Mesodermal cell (in vitro differentiated cells): ENCODE measurements at regions not wholly inside any gene's neighbourhood (a gene's known extent, or its start where the extent isn't known, plus 50 kb on each side); places are given as distances from the start of the nearest gene placed in this dataset.

Source experiments
- H3K27ac ChIP-seq: 2 replicates; pipeline ENCODE4 v1.7.0; 2013; ENCODE audit warnings: mild to moderate bottlenecking, low read depth, low read length, moderate library complexity; ENCODE audit not compliant: severe bottlenecking
- H3K36me3 ChIP-seq: 2 replicates; pipeline ENCODE4 v1.7.1; 2013; ENCODE audit warnings: mild to moderate bottlenecking, low read length, moderate library complexity; ENCODE audit not compliant: control insufficient read depth, insufficient read depth
- H3K4me1 ChIP-seq: one replicate; pipeline ENCODE4 v1.7.1; 2013; ENCODE audit warnings: mild to moderate bottlenecking, low read length; ENCODE audit not compliant: insufficient read depth, control insufficient read depth, poor library complexity, severe bottlenecking
- H3K4me3 ChIP-seq: 2 replicates; pipeline ENCODE4 v1.7.0; 2013; ENCODE audit warnings: low read length, control low read depth, mild to moderate bottlenecking; ENCODE audit not compliant: insufficient read depth, poor library complexity, severe bottlenecking; ENCODE audit errors: extremely low read depth
- H3K9me3 ChIP-seq: 2 replicates; pipeline ENCODE4 v1.7.1; 2013; ENCODE audit warnings: mild to moderate bottlenecking, low read length, moderate library complexity; ENCODE audit not compliant: control insufficient read depth
- WGBS, 2 experiments: methylation state at CpG; one replicate each; pipeline ENCODE4 v1.1.5; 2013; ENCODE audit warnings: missing lambda C conversion rate in 2 of 2; ENCODE audit not compliant: insufficient coverage in 2 of 2; 5-methylcytosine and 5-hydroxymethylcytosine counted together

DNA sequence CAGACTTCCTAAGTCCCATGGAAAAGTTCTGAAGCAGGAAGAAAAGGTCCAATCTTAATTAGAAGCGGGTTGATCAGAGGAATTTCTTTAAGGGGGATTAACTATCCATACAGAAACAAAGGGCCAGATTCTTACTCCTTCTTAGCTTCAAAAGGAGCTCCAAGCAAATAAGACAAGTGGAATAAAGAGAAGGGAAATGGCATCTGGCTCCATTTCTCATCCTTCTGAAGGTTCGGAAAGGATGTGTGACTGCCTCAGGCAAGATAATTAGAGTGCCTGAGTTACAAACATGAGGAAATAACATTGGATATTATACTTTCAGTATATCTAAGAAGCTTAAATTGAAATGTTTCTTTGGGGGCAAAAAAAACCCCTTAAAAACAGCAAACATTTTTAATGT is 88.1 kb upstream of the ADAMTS19 start:
- 67% methylated on average over 1 of the region's 2 CpGs; no CpG with 5 or more reads in 1 of the 2 experiments for WGBS, 2 experiments
- Histone ChIP-seq H3K4me1 (no peaks in the 10 kb centered on the region), H3K27ac (no peak overlapping the region), H3K36me3 (no peaks in the 10 kb centered on the region), H3K9me3 (no peaks in the 10 kb centered on the region), H3K4me3 (no peak overlapping the region)

DNA sequence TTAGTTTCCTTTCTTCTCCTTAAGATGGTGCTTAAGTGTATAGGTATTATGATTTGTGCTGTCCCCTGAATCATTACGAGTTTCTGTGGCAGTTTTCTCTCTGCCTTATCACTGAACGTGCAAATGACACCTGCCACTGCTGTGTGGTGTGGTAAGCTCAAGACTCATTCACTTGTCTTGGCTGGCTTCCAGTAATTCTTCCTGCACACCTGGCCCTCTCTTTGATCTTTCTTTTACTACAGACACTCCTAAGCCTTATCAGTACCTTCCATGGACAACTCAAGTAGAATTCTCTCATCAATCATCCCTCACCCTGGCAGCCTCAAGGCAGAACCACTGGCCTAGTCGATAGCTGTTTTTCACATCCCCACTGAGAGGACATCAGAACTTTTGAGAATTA is 82.6 kb upstream of the ADAMTS19 start:
- Histone ChIP-seq H3K4me3 (no peak overlapping the region), H3K27ac (no peak overlapping the region), H3K4me1 (no peaks in the 10 kb centered on the region), H3K9me3 (no peaks in the 10 kb centered on the region), H3K36me3 (no peaks in the 10 kb centered on the region)
- 90% methylated on average over 2 of the region's 3 CpGs; no CpG with 5 or more reads in 1 of the 2 experiments for WGBS, 2 experiments

DNA sequence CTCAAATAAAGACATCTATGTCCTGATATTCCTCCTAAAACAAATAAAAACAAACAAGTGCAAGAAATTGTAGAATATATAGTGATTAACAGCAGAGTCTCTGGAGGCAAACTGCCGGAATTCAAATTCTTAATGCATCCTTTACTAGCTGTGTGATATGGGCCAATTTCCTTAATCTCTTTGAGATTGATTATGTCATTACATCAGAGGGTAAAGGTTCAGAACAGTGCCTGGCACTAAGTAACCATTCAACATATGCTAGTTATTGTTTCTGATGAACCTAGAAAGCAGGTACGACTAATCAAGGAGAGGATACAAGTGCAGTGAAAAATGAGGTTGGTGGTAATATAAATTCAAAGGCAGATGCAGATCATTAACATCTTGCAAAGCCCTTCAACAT is 81.1 kb upstream of the ADAMTS19 start:
- H3K4me3 ChIP-seq, result no peak overlapping the region
- no CpG with 5 or more reads among the region's 2 CpGs for WGBS, 2 experiments
- peaks cover 7% of the 10 kb centered on the region for H3K4me1 ChIP-seq
- no peaks in the 10 kb centered on the region for H3K36me3 ChIP-seq
- no peaks in the 10 kb centered on the region for H3K9me3 ChIP-seq
- H3K27ac ChIP-seq, result no peak overlapping the region

- 66 to 94% methylated on average over 2 to 3 of the region's 4 CpGs for WGBS, 2 experiments
- H3K4me1 ChIP-seq, result peaks cover 7% of the 10 kb centered on the region
- H3K9me3 ChIP-seq, result no peaks in the 10 kb centered on the region
- H3K36me3 ChIP-seq, result no peaks in the 10 kb centered on the region
- H3K27ac ChIP-seq, result peak overlapping the region; percentile 6
- H3K4me3 ChIP-seq, result no peak overlapping the region
Observed at GRCh38 chr5:129379406-129379805, 80.7 kb upstream of the ADAMTS19 start.

- Histone ChIP-seq H3K4me3 (no peak overlapping the region), H3K36me3 (no peaks in the 10 kb centered on the region), H3K4me1 (peaks cover 7% of the 10 kb centered on the region), H3K9me3 (no peaks in the 10 kb centered on the region), H3K27ac (no peak overlapping the region)
- 78 to 100% methylated on average over 1 of the region's 1 CpG for WGBS, 2 experiments
Observed at GRCh38 chr5:129382921-129383672, 77.0 kb upstream of the ADAMTS19 start.

DNA sequence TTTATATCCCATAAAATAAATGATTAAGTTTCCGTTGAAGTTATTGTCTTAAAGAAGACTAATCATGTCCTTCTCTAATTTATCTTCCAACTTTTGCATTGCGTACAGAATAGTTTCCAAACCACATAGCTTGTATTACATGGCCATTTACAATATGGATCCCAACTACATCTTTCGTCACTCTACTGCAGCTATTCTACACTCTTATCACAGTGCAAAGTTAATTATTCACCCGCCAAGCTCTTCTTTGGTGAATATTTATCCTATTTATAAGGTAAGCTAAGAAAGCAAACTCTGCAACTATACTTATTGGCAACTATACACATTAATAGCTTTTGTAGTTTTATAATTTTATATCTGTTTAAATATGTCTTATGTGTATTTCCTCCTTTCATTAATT is 75.9 kb upstream of the ADAMTS19 start:
- no peaks in the 10 kb centered on the region for H3K9me3 ChIP-seq
- no peak overlapping the region for H3K27ac ChIP-seq
- peaks cover 7% of the 10 kb centered on the region for H3K4me1 ChIP-seq
- 100% methylated on average over 1 to 2 of the region's 4 CpGs for WGBS, 2 experiments
- H3K36me3 ChIP-seq, result no peaks in the 10 kb centered on the region
- H3K4me3 ChIP-seq, result no peak overlapping the region

GRCh38 chr5:129384736-129385135 is 75.4 kb upstream of the ADAMTS19 start:
- Histone ChIP-seq H3K4me1 (peaks cover 7% of the 10 kb centered on the region), H3K36me3 (no peaks in the 10 kb centered on the region), H3K9me3 (no peaks in the 10 kb centered on the region), H3K4me3 (no peak overlapping the region), H3K27ac (no peak overlapping the region)
- no CpG with 5 or more reads among the region's 1 CpG for WGBS, 2 experiments

DNA sequence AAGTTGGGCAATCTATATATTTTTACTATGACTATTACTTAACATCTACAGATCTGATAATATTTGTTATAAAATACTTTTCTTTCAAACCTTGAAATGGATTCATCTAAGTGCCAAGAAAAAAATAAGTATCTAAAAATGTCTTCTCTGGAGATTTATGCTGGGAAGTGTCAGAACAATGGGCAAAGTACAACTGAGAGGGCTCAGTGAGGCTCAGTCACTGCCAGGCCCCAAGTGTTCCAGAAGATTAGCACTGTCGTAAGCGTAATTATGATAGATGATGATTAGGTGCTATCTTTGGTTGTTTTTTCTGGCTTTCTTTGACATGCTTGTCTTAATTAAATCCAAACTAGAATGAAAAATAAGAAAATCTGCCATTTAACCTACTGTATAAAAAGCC is 72.2 kb upstream of the ADAMTS19 start:
- Histone ChIP-seq H3K9me3 (no peaks in the 10 kb centered on the region), H3K27ac (no peak overlapping the region), H3K36me3 (no peaks in the 10 kb centered on the region), H3K4me1 (peaks cover 6% of the 10 kb centered on the region), H3K4me3 (no peak overlapping the region)
- no CpG with 5 or more reads among the region's 2 CpGs for WGBS, 2 experiments

DNA sequence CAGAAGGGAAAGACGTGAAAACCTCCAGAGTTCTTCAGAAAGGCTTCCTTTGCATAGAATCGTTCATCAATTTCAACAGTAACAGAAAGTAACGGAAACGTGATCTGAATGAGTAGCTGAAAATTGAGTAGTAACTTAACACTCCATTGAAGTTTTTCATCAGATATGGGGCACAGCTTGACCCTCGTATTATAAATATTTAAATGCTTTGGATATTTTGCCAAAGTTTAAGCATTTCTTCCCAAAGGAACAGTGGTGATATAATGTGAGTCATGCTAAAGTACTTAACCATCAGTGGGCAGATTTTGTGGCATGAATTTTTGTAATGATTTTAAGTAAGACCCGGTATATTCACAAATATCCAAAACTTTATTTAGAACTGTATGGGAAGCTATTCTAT is 67.4 kb upstream of the ADAMTS19 start:
- WGBS, 2 experiments, result 77 to 100% methylated on average over 2 to 4 of the region's 6 CpGs
- Histone ChIP-seq H3K4me3 (no peak overlapping the region), H3K9me3 (no peaks in the 10 kb centered on the region), H3K4me1 (no peaks in the 10 kb centered on the region), H3K36me3 (no peaks in the 10 kb centered on the region), H3K27ac (no peak overlapping the region)

DNA sequence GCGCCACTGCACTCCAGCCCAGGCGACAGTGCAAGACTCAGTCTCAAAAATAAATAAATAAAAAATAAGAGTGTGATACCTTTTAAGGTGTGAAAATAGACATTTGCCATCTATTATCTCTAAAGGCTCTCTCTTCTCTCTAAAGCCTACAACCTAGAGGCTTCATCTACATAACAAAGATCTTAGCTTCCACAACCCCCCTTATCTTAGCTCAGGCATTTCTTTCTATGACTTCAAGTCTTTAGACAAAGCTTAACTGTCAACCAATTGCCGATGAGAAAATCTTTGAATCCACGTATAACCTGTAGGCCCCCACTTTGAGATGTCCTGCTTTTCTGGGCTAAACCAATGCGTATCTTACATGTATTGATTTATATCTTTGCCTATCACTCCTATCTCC is 64.9 kb upstream of the ADAMTS19 start:
- Histone ChIP-seq H3K27ac (no peak overlapping the region), H3K9me3 (no peaks in the 10 kb centered on the region), H3K36me3 (no peaks in the 10 kb centered on the region), H3K4me3 (no peak overlapping the region), H3K4me1 (no peaks in the 10 kb centered on the region)
- 81 to 88% methylated on average over 2 to 4 of the region's 5 CpGs for WGBS, 2 experiments

DNA sequence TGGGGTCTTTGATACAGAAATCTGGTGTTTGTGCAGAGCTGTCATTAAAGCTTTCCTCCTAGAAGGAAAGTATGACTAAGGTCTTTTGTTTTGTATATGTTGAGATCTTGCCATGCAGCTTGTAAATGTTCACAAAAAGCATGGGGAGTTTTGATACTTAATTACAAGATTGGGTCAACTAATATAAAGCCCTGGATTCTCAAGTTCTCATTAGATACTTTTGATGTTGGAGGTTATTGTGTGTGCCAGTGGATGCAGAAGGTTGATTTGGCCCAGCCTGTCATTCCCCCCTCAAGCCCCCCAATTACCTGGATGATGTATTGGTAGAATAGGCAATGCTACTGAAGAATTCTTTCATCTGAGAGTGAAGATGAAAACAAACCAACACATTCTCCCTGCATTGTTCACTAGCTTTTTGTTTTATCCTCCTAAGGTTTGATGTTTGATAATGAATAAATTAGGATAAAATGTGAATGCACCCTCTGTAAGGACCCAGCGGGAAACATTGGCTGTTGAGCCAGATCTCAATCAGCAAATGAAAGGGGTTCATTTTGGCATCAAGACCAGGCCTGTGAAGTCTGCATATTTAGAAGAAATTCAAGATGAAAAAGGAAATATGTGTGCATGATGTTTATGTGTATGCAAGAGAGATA is 61.9 kb upstream of the ADAMTS19 start:
- WGBS, 2 experiments, result 44 to 50% methylated on average over 1 of the region's 1 CpG
- H3K4me3 ChIP-seq, result no peak overlapping the region
- no peaks in the 10 kb centered on the region for H3K4me1 ChIP-seq
- no peaks in the 10 kb centered on the region for H3K9me3 ChIP-seq
- H3K36me3 ChIP-seq, result no peaks in the 10 kb centered on the region
- H3K27ac ChIP-seq, result no peak overlapping the region
